ENCODE measurements at regions not wholly inside any gene's neighbourhood (a gene's known extent, or its start where the extent isn't known, plus 50 kb on each side); places are given as distances from the start of the nearest gene placed in this dataset.

DNA sequence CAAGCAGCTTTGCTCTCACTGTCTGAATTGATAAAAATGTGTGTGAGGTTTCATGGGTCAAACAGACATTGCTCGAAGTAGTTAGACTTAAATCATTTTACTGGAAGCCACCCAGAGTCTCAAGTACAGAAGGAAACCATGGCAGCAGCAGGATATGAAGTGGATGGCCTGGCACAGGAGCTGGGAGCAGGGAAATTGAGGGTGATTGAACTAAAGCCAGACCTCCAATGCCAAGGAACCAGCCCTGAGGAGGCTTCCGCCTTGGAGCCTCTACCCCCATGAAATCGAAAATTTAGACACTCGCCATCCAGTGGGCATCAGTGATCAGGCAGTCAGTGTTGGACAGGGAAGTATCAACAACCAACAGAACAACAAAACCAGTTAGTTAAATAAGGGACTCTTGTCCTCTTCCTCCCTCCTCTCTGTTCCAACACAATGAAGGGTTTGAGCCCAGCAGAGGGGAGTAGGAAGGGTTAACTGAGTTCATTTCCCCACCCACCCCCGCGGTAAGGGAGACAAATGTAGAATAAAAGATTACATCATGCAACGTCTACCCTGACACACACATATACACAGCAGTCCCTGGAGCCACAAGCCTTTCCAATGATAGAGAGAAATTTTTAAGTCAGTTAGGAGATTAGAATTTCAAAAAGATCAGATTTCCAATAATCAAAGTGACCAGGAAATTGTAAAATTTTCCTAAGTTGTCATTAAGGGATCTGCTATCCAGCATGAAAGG is 156.3 kb downstream of the SLC16A9 start:
- TF ChIP-seq, protein P1, sequence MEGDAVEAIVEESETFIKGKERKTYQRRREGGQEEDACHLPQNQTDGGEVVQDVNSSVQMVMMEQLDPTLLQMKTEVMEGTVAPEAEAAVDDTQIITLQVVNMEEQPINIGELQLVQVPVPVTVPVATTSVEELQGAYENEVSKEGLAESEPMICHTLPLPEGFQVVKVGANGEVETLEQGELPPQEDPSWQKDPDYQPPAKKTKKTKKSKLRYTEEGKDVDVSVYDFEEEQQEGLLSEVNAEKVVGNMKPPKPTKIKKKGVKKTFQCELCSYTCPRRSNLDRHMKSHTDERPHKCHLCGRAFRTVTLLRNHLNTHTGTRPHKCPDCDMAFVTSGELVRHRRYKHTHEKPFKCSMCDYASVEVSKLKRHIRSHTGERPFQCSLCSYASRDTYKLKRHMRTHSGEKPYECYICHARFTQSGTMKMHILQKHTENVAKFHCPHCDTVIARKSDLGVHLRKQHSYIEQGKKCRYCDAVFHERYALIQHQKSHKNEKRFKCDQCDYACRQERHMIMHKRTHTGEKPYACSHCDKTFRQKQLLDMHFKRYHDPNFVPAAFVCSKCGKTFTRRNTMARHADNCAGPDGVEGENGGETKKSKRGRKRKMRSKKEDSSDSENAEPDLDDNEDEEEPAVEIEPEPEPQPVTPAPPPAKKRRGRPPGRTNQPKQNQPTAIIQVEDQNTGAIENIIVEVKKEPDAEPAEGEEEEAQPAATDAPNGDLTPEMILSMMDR (IDR thresholded peaks at IDR 0.05): no peak
- TF ChIP-seq EP300 (IDR thresholded peaks at IDR 0.05) (no peak), POLR2A (IDR thresholded peaks at IDR 0.05) (no peak), POLR2AphosphoS5 (IDR thresholded peaks at IDR 0.05) (no peak)
